Suprapubic skin (tissue), 4 donors: ENCODE measurements at regions not wholly inside any gene's neighbourhood (a gene's known extent, or its start where the extent isn't known, plus 50 kb on each side); places are given as distances from the start of the nearest gene placed in this dataset.

Experiments used
- DNase-seq, 2 donors: peaks; one replicate each; pipeline ENCODE4 v3.0.0-alpha.2; 2019; ENCODE audit warnings: low spot score in 2 of 2
- H3K27ac ChIP-seq: fragments of 200-600 bp; sonication (generic); one replicate; pipeline ENCODE4 v1.5.1; 2019
- H3K27me3 ChIP-seq: fragments of 200-600 bp; sonication (generic); one replicate; pipeline ENCODE4 v1.5.1; 2019
- H3K36me3 ChIP-seq: fragments of 200-600 bp; sonication (generic); one replicate; pipeline ENCODE4 v1.5.1; 2019
- H3K4me1 ChIP-seq: fragments of 200-600 bp; sonication (generic); one replicate; pipeline ENCODE4 v1.5.1; 2019
- H3K4me3 ChIP-seq: fragments of 200-600 bp; sonication (generic); one replicate; pipeline ENCODE4 v1.5.1; 2019; ENCODE audit warnings: mild to moderate bottlenecking
- H3K9me3 ChIP-seq: fragments of 200-600 bp; sonication (generic); one replicate; pipeline ENCODE4 v1.5.1; 2019
- CTCF ChIP-seq, 2 donors: fragments of 200-600 bp in 1 of 2; fragments of 450-650 bp in 1 of 2; sonication (generic) in 1 of 2; IDR thresholded peaks; one replicate each; pipeline ENCODE4 v1.5.1; 2016 to 2019; ENCODE audit warnings: antibody characterized with exemption in 2 of 2, mild to moderate bottlenecking in 1 of 2, moderate library complexity in 1 of 2
- EP300 ChIP-seq: sonication (generic); formaldehyde crosslinking; IDR thresholded peaks from one replicate; pipeline ENCODE4 v1.6.1; 2017; ENCODE audit warnings: antibody characterized with exemption
- POLR2A ChIP-seq, 2 donors: fragments of 450-650 bp; IDR thresholded peaks; one replicate each; pipeline ENCODE4 v1.6.1; 2017; ENCODE audit warnings: antibody characterized with exemption in 2 of 2, mild to moderate bottlenecking in 2 of 2, moderate library complexity in 2 of 2
- POLR2AphosphoS5 ChIP-seq, 3 donors: sonication (generic); formaldehyde crosslinking; IDR thresholded peaks; one replicate each; pipeline ENCODE4 v1.6.1; 2017; ENCODE audit warnings: antibody characterized with exemption in 3 of 3
- WGBS: methylation state at CpG from one replicate; pipeline ENCODE4 v1.1.5; 2018; 5-methylcytosine and 5-hydroxymethylcytosine counted together

- TF ChIP-seq CTCF (IDR thresholded peaks at IDR 0.05) (no peak), POLR2AphosphoS5 (IDR thresholded peaks at IDR 0.05) (no peak), POLR2A (IDR thresholded peaks at IDR 0.05) (no peak), EP300 (no peak)
- Histone ChIP-seq H3K4me3 (no peak overlapping the region), H3K27me3 (no peaks in the 10 kb centered on the region), H3K27ac (no peak overlapping the region), H3K4me1 (no peaks in the 10 kb centered on the region), H3K36me3 (no peaks in the 10 kb centered on the region), H3K9me3 (no peaks in the 10 kb centered on the region)
- DNase-seq, result no peak
- 91% methylated on average over 4 of the region's 4 CpGs for WGBS
Measured at GRCh38 chr2:57979158-57979557, 67.4 kb upstream of the VRK2 start.

GRCh38 chr2:57981083-57981768 lies 65.4 kb upstream of the VRK2 start:
- WGBS, result 20% methylated on average over 1 of the region's 1 CpG
- DNase-seq, result no peak

DNA sequence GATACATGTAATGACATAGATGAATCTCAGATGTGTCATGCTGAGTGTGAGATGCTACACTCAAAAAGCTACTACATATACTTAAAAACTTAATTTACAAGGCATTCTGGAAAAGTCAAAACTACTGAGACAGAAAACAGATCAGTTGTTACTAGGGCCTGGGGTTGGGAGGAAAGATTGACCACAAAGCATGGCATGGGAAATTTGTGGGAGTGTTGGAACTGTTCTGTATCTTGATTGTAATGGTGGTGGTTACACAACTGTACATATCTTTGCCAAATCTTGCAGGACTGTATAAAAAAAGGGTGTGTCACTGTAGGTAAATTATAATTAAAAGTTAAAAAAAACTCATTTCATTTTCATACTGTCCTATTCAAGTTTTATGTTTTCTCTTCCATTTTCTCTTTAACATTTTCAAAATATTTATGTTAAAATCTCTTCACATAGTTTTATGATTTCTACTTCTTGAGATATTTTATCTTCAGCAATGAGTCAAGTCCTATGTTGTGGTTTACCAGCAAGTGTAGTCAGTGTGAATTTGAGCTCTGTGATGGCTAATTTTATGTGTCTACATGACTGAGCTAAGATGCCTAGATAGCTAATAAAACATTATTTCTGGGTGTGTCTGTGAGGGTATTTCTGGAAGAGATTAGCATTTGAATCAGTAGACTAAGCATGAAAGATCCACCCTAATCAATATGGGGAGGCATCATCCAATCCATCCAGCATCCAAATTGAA lies 58.6 kb upstream of the VRK2 start:
- Histone ChIP-seq H3K4me3 (no peak overlapping the region), H3K9me3 (no peaks in the 10 kb centered on the region), H3K27ac (no peak overlapping the region), H3K4me1 (no peaks in the 10 kb centered on the region), H3K36me3 (no peaks in the 10 kb centered on the region), H3K27me3 (no peaks in the 10 kb centered on the region)
- TF ChIP-seq POLR2A (IDR thresholded peaks at IDR 0.05) (no peak), CTCF (IDR thresholded peaks at IDR 0.05) (no peak), POLR2AphosphoS5 (IDR thresholded peaks at IDR 0.05) (no peak), EP300 (no peak)
- no peak for DNase-seq

More at GRCh38 chr2:57981083-57981768, 65.4 kb upstream of the VRK2 start:
- TF ChIP-seq POLR2A (IDR thresholded peaks at IDR 0.05) (no peak), CTCF (IDR thresholded peaks at IDR 0.05) (no peak), POLR2AphosphoS5 (IDR thresholded peaks at IDR 0.05) (no peak), EP300 (no peak)
- no peak overlapping the region for H3K4me3 ChIP-seq
- no peaks in the 10 kb centered on the region for H3K36me3 ChIP-seq
- no peaks in the 10 kb centered on the region for H3K4me1 ChIP-seq
- H3K27ac ChIP-seq, result no peak overlapping the region
- H3K9me3 ChIP-seq, result no peaks in the 10 kb centered on the region
- H3K27me3 ChIP-seq, result no peaks in the 10 kb centered on the region

DNA sequence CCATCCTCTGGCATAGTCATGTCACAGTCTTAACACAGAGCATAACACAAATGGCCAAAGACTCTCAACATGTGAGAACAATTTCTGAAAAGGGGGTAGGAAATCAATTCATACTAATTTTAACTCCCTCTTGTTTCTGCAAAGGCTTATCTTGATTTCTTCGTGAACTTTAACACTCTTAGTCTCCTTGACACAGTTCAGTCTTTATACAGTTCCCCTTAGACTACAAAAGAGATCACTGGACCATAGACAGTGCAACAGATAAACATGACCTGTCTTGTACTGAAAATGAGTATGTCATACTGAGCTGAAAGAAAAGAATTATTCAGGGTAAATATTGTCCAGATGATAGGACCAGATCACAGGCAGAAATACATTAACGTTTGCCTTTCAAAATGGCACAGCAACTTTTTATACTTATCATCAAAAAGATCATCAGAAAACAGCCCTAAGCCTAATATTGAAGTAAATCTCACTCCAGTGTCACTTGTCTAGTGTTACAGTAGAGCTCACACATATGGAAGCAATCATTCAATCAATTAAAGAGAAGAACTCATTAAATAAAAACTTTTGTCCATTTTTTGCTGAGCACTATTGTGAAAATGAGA lies 56.4 kb upstream of the VRK2 start:
- Histone ChIP-seq H3K27ac (no peak overlapping the region), H3K4me1 (no peaks in the 10 kb centered on the region), H3K27me3 (no peaks in the 10 kb centered on the region), H3K4me3 (no peak overlapping the region), H3K9me3 (no peaks in the 10 kb centered on the region), H3K36me3 (no peaks in the 10 kb centered on the region)
- no peak for DNase-seq
- no peak for TF ChIP-seq POLR2AphosphoS5 (IDR thresholded peaks at IDR 0.05)
- no peak for TF ChIP-seq EP300
- no peak for TF ChIP-seq POLR2A (IDR thresholded peaks at IDR 0.05)
- no peak for TF ChIP-seq CTCF (IDR thresholded peaks at IDR 0.05)
- WGBS, result 44% methylated on average over 2 of the region's 2 CpGs
